Tibial artery (tissue), 4 donors: ENCODE measurements at regions not wholly inside any gene's neighbourhood (a gene's known extent, or its start where the extent isn't known, plus 50 kb on each side); places are given as distances from the start of the nearest gene placed in this dataset.

ENCODE experiments used
- DNase-seq, 2 donors: peaks; one replicate each; pipeline ENCODE4 v3.0.0-alpha.2; 2019
- H3K27ac ChIP-seq, 2 donors: fragments of 200-600 bp; sonication (generic) in 1 of 2; 1 replicate in 1 of 2; 2 replicates in 1 of 2; pipeline ENCODE4 v1.5.1; 2018 to 2019; ENCODE audit warnings: mild to moderate bottlenecking in 1 of 2
- H3K27me3 ChIP-seq, 2 donors: fragments of 200-600 bp; sonication (generic) in 1 of 2; one replicate each; pipeline versions ENCODE4 v1.5.1 to v1.6.0; 2016 to 2019
- H3K36me3 ChIP-seq, 3 donors: fragments of 200-600 bp; sonication (generic) in 2 of 3; one replicate each; pipeline ENCODE4 v1.5.1; 2016 to 2019; ENCODE audit warnings: mild to moderate bottlenecking in 2 of 3
- H3K4me1 ChIP-seq, 4 donors: fragments of 200-600 bp; sonication (generic) in 2 of 4; 1 replicate in 3 of 4; 2 replicates in 1 of 4; pipeline ENCODE4 v1.5.1; 2016 to 2019
- H3K4me3 ChIP-seq, 2 donors: fragments of 200-600 bp; sonication (generic) in 1 of 2; 1 replicate in 1 of 2; 2 replicates in 1 of 2; pipeline ENCODE4 v1.5.1; 2018 to 2019; ENCODE audit warnings: mild to moderate bottlenecking in 2 of 2
- H3K9me3 ChIP-seq, 3 donors: fragments of 200-600 bp; sonication (generic) in 1 of 3; one replicate each; pipeline ENCODE4 v1.5.1; 2016 to 2019
- CTCF ChIP-seq, 2 experiments: fragments of 200-600 bp in 1 of 2; fragments of 450-650 bp in 1 of 2; IDR thresholded peaks; one replicate each; pipeline ENCODE4 v1.5.1; 2017 to 2019; ENCODE audit warnings: antibody characterized with exemption in 2 of 2, mild to moderate bottlenecking in 1 of 2, moderate library complexity in 1 of 2
- intact Hi-C: fragments of 100-400 bp; cut with DNase I; formaldehyde crosslinking; loops from one replicate; pipeline ENCODE4 v1.15.0; 2023; ENCODE audit warnings: low total_unique reads

- no peak for DNase-seq
- no peak for TF ChIP-seq CTCF (IDR thresholded peaks at IDR 0.05)
- Histone ChIP-seq H3K36me3 (peaks cover 0 to 6% (median 0%) of the 10 kb centered on the region in 3 donors), H3K4me1 (no peaks in the 10 kb centered on the region), H3K27me3 (no peaks in the 10 kb centered on the region), H3K9me3 (no peaks in the 10 kb centered on the region), H3K4me3 (no peak overlapping the region), H3K27ac (no peak overlapping the region)
- intact Hi-C loops: no loop called here
Measured at GRCh38 chr2:217535957-217536708, 466.7 kb downstream of the TNS1 start.

GRCh38 chr2:217530392-217531090 lies 472.3 kb downstream of the TNS1 start:
- H3K4me3 ChIP-seq: no peak overlapping the region
- no peaks in the 10 kb centered on the region for H3K9me3 ChIP-seq
- no peak for DNase-seq
- no peaks in the 10 kb centered on the region for H3K36me3 ChIP-seq
- intact Hi-C loops: no loop called here
- no peaks in the 10 kb centered on the region for H3K27me3 ChIP-seq
- no peak for TF ChIP-seq CTCF (IDR thresholded peaks at IDR 0.05)
- no peak overlapping the region for H3K27ac ChIP-seq
- peaks cover 0 to 13% (median 5%) of the 10 kb centered on the region in 4 donors for H3K4me1 ChIP-seq

DNA sequence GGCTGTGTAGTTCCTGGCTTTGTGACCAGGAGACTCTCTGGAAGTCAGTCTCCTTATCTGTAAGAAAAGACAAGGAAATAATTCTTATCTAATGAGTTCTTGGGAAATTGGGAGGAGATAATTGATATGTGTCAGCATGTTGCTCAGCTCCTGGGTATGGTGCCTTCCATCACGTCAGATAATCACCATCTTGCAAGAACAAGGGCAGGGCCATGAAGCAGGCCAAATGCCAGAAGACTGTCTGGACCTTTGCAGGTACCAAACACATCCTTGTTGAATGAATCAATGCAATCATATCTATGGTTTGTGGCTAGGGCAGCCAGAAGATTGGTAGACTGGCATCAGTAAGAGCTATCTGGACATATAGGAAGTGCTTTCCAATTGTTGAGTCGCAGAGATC lies 473.5 kb downstream of the TNS1 start:
- intact Hi-C loops: no loop called here
- Histone ChIP-seq H3K9me3 (no peaks in the 10 kb centered on the region), H3K27me3 (no peaks in the 10 kb centered on the region), H3K4me1 (peaks cover 0 to 13% (median 5%) of the 10 kb centered on the region in 4 donors), H3K27ac (no peak overlapping the region), H3K36me3 (no peaks in the 10 kb centered on the region), H3K4me3 (no peak overlapping the region)
- no peak for DNase-seq
- no peak for TF ChIP-seq CTCF (IDR thresholded peaks at IDR 0.05)

- Histone ChIP-seq H3K27me3 (no peaks in the 10 kb centered on the region), H3K4me3 (no peak overlapping the region), H3K4me1 (peaks cover 0 to 13% (median 5%) of the 10 kb centered on the region in 4 donors), H3K9me3 (no peaks in the 10 kb centered on the region), H3K27ac (no peak overlapping the region), H3K36me3 (no peaks in the 10 kb centered on the region)
- DNase-seq: no peak
- intact Hi-C loops: no loop called here
- no peak for TF ChIP-seq CTCF (IDR thresholded peaks at IDR 0.05)
Measured at GRCh38 chr2:217527590-217528202, 475.1 kb downstream of the TNS1 start.

DNA sequence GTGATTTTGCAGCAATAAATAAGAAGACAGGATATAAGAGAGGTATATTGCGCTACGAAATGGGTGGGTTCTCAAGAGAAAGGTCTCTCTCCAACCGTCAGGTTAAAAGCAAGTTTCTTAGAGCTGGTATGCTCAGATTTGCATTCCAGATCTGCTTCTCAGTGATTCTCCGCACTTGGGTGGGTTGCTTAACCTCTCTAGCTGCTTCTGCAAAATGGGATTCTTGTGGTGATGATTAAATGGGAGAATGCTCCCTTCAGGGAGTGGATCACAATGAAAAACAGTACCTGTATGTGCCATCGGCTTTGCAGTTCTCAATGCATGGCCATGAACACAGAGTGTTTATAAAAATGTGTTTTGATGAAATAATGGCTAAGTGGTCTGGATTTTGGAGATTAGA lies 477.7 kb downstream of the TNS1 start:
- peaks cover 0 to 11% (median 1%) of the 10 kb centered on the region in 4 donors for H3K4me1 ChIP-seq
- no peak overlapping the region for H3K27ac ChIP-seq
- no peaks in the 10 kb centered on the region for H3K27me3 ChIP-seq
- no peaks in the 10 kb centered on the region for H3K36me3 ChIP-seq
- intact Hi-C loops: no loop called here
- no peak for TF ChIP-seq CTCF (IDR thresholded peaks at IDR 0.05)
- no peak overlapping the region for H3K4me3 ChIP-seq
- DNase-seq: no peak
- H3K9me3 ChIP-seq: no peaks in the 10 kb centered on the region
